ENCODE measurements at regions not wholly inside any gene's neighbourhood (a gene's known extent, or its start where the extent isn't known, plus 50 kb on each side); places are given as distances from the start of the nearest gene placed in this dataset.

DNA sequence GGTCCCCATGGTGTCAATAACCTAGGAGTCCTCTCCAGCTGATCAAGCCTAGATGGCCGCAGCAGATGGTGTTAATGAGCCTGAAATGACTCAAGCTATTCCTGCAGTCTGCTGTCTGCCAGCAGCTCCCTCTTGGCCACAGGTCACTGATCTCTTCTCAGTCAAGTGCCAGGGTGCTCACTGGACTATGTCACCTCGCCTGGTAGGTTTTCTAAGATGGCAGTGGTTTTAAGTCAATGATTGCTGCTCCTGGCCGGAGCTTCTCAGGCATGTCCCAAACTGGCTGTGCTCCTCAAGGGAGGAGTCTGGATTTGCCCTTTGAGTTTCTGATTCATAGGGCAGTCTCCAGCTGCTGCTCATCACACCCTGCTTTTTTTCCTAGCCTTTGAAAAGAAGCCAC is 58.6 kb upstream of the SHISA6 start:
- no peak for TF ChIP-seq POLR2A (IDR thresholded peaks at IDR 0.05)
- TF ChIP-seq, protein P1, sequence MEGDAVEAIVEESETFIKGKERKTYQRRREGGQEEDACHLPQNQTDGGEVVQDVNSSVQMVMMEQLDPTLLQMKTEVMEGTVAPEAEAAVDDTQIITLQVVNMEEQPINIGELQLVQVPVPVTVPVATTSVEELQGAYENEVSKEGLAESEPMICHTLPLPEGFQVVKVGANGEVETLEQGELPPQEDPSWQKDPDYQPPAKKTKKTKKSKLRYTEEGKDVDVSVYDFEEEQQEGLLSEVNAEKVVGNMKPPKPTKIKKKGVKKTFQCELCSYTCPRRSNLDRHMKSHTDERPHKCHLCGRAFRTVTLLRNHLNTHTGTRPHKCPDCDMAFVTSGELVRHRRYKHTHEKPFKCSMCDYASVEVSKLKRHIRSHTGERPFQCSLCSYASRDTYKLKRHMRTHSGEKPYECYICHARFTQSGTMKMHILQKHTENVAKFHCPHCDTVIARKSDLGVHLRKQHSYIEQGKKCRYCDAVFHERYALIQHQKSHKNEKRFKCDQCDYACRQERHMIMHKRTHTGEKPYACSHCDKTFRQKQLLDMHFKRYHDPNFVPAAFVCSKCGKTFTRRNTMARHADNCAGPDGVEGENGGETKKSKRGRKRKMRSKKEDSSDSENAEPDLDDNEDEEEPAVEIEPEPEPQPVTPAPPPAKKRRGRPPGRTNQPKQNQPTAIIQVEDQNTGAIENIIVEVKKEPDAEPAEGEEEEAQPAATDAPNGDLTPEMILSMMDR (IDR thresholded peaks at IDR 0.05 in 8 of 11, conservative IDR thresholded peaks at IDR 0.05 in 3 of 11): no peak

Measured in spleen (tissue), 7 donors.